Prostate gland (tissue), 2 donors: ENCODE measurements at regions not wholly inside any gene's neighbourhood (a gene's known extent, or its start where the extent isn't known, plus 50 kb on each side); places are given as distances from the start of the nearest gene placed in this dataset.

Source experiments
- CTCF ChIP-seq, 4 experiments: fragments of 200-600 bp in 2 of 4; fragments of 450-650 bp in 2 of 4; sonication (generic) in 2 of 4; IDR thresholded peaks; 1 replicate in 3 of 4; 2 replicates in 1 of 4; pipeline ENCODE4 v1.5.1; 2016 to 2019; ENCODE audit warnings: antibody characterized with exemption in 4 of 4, mild to moderate bottlenecking in 2 of 4, moderate library complexity in 2 of 4
- POLR2A ChIP-seq: fragments of 450-650 bp; IDR thresholded peaks from one replicate; pipeline ENCODE4 v1.6.1; 2016; ENCODE audit warnings: antibody characterized with exemption, mild to moderate bottlenecking
- POLR2AphosphoS5 ChIP-seq: sonication (generic); formaldehyde crosslinking; IDR thresholded peaks from one replicate; pipeline ENCODE4 v1.6.1; 2017; ENCODE audit warnings: antibody characterized with exemption

GRCh38 chr2:195532255-195532627 is 124.8 kb upstream of the SLC39A10 start:
- TF ChIP-seq POLR2AphosphoS5 (no peak), CTCF (IDR thresholded peaks at IDR 0.05) (no peak), POLR2A (no peak)
